SK-N-SH (cell line): ENCODE measurements at regions not wholly inside any gene's neighbourhood (a gene's known extent, or its start where the extent isn't known, plus 50 kb on each side); places are given as distances from the start of the nearest gene placed in this dataset.

Experiments
- CTCF ChIA-PET: fragments of 300-600, 350-600 bp; formaldehyde crosslinking; extraction: SDS; loops from one replicate; lab custom pipeline; 2021; lab: Yijun Ruan, JAX
- POLR2A ChIA-PET: fragments of 350-600 bp; sonication (Branson Sonifier 250); formaldehyde crosslinking; extraction: SDS; loops from one replicate; lab custom pipeline; 2020; ENCODE audit warnings: antibody characterized with exemption, inconsistent platforms; lab: Yijun Ruan, JAX
- DNase-seq: peaks from one replicate; pipeline ENCODE4 v3.0.0; 2012
- H2AFZ ChIP-seq: fragments of 200-600 bp; sonication (generic); 2 replicates; pipeline ENCODE4 v1.8.1; 2016; ENCODE audit warnings: antibody characterized with exemption, mild to moderate bottlenecking, low read depth
- H3F3A ChIP-seq: fragments of 200-600 bp; sonication (generic); replicated peaks from 2 replicates; pipeline ENCODE3; 2016; ENCODE audit warnings: antibody characterized with exemption, mild to moderate bottlenecking; ENCODE audit not compliant: insufficient read depth
- H3K27ac ChIP-seq, 2 experiments: fragments of 200-500 bp in 1 of 2; fragments of 200-600 bp in 1 of 2; sonication (Bioruptor generic) in 1 of 2; sonication (generic), shearing (Covaris generic) in 1 of 2; 2 replicates each; pipeline versions ENCODE4 v1.5.1 to v1.6.1; 2014 to 2016; ENCODE audit warnings: low read depth in 2 of 2, inconsistent platforms in 1 of 2, low read length in 1 of 2, mild to moderate bottlenecking in 1 of 2, mixed read lengths in 1 of 2
- H3K27me3 ChIP-seq: fragments of 200-600 bp; sonication (generic), shearing (Covaris generic); 2 replicates; pipeline ENCODE4 v1.6.1; 2016; ENCODE audit warnings: mixed run types; ENCODE audit not compliant: insufficient read depth
- H3K36me3 ChIP-seq, 2 experiments: fragments of 200-500 bp in 1 of 2; fragments of 200-600 bp in 1 of 2; sonication (Bioruptor generic) in 1 of 2; sonication (generic) in 1 of 2; replicated peaks in 1 of 2; 2 replicates each; pipeline versions ENCODE3 to v1.5.1; 2014 to 2016; ENCODE audit warnings: low read length in 1 of 2, mild to moderate bottlenecking in 1 of 2; ENCODE audit not compliant: insufficient read depth in 2 of 2, control insufficient read depth in 1 of 2
- H3K4me1 ChIP-seq, 2 experiments: fragments of 200-500 bp in 1 of 2; fragments of 200-600 bp in 1 of 2; sonication (Bioruptor generic) in 1 of 2; sonication (generic), shearing (Covaris generic) in 1 of 2; 2 replicates each; pipeline versions ENCODE4 v1.5.1 to v1.6.1; 2014 to 2016; ENCODE audit warnings: low read depth in 1 of 2, low read length in 1 of 2, mixed run types in 1 of 2; ENCODE audit not compliant: insufficient read depth in 2 of 2, control insufficient read depth in 1 of 2
- H3K4me2 ChIP-seq: fragments of 200-600 bp; sonication (generic), shearing (Covaris generic); 2 replicates; pipeline ENCODE4 v1.6.1; 2017; ENCODE audit warnings: mixed run types
- H3K4me3 ChIP-seq, 2 experiments: fragments of 200-500 bp in 1 of 2; fragments of 200-600 bp in 1 of 2; sonication (Bioruptor generic) in 1 of 2; sonication (generic), shearing (Covaris generic) in 1 of 2; 2 replicates each; pipeline versions ENCODE4 v1.5.1 to v1.8.1; 2014 to 2016; ENCODE audit warnings: low read depth in 2 of 2, inconsistent platforms in 1 of 2, low read length in 1 of 2, mild to moderate bottlenecking in 1 of 2, mixed read lengths in 1 of 2, moderate library complexity in 1 of 2
- H3K79me2 ChIP-seq: fragments of 200-600 bp; sonication (generic); 2 replicates; pipeline ENCODE4 v1.8.1; 2017; ENCODE audit warnings: mild to moderate bottlenecking; ENCODE audit not compliant: insufficient read depth
- H3K9ac ChIP-seq: fragments of 200-600 bp; sonication (generic); 2 replicates; pipeline ENCODE4 v1.6.1; 2017; ENCODE audit warnings: mixed run types
- H3K9me2 ChIP-seq: fragments of 200-600 bp; sonication (generic); 2 replicates; pipeline ENCODE4 v1.6.1; 2017; ENCODE audit warnings: mixed run types
- H3K9me3 ChIP-seq: fragments of 200-600 bp; sonication (generic); 2 replicates; pipeline ENCODE4 v1.6.1; 2017; ENCODE audit warnings: mixed run types, mild to moderate bottlenecking, moderate library complexity
- H4K20me1 ChIP-seq: fragments of 200-600 bp; sonication (generic); 2 replicates; pipeline ENCODE4 v1.6.1; 2017; ENCODE audit warnings: mild to moderate bottlenecking, mixed run types; ENCODE audit not compliant: insufficient read depth
- CHD2 ChIP-seq: fragments of 150-350 bp; IDR thresholded peaks from 2 replicates; pipeline ENCODE4 v1.6.1; 2018; ENCODE audit warnings: low read length; ENCODE audit not compliant: partially characterized antibody
- CTCF ChIP-seq: fragments of 200-600 bp; sonication (generic); IDR thresholded peaks from 2 replicates; pipeline ENCODE4 v1.6.1; 2017; ENCODE audit warnings: antibody characterized with exemption, mild to moderate bottlenecking, moderate library complexity
- EP300 ChIP-seq, 2 experiments: IDR thresholded peaks; 2 replicates each; pipeline versions ENCODE4 v1.4.0 to v1.6.1; 2012; ENCODE audit warnings: borderline replicate concordance in 1 of 2, low read depth in 1 of 2, low read length in 1 of 2
- EZH2phosphoT487 ChIP-seq: fragments of 200-600 bp; sonication (generic); IDR thresholded peaks from 2 replicates; pipeline ENCODE4 v1.6.1; 2017; ENCODE audit warnings: low read depth, mixed run types, mild to moderate bottlenecking, antibody characterized with exemption, moderate library complexity, borderline replicate concordance
- FOSL2 ChIP-seq: IDR thresholded peaks from 2 replicates; pipeline ENCODE4 v1.4.0; 2012; ENCODE audit warnings: low read depth, mild to moderate bottlenecking, moderate library complexity, borderline replicate concordance
- FOXM1 ChIP-seq: IDR thresholded peaks from 2 replicates; pipeline ENCODE4 v1.4.0; 2012; ENCODE audit warnings: low read depth, mild to moderate bottlenecking
- GATA2 ChIP-seq: sonication (generic); formaldehyde crosslinking; IDR thresholded peaks from 2 replicates; pipeline ENCODE4 v1.5.0; 2020; ENCODE audit warnings: mild to moderate bottlenecking, missing genetic modification reagents
- IRF3 ChIP-seq: fragments of 150-350 bp; IDR thresholded peaks from 2 replicates; pipeline ENCODE4 v1.6.1; 2016; ENCODE audit warnings: mild to moderate bottlenecking, low read depth, low read length
- JUND ChIP-seq: IDR thresholded peaks from 2 replicates; pipeline ENCODE4 v1.4.0; 2012
- NFIC ChIP-seq: IDR thresholded peaks from 2 replicates; pipeline ENCODE4 v1.4.0; 2012; ENCODE audit warnings: borderline replicate concordance
- NRF1 ChIP-seq: IDR thresholded peaks from 2 replicates; pipeline ENCODE4 v1.6.1; 2012; ENCODE audit warnings: low read depth, mild to moderate bottlenecking, low read length
- POLR2AphosphoS5 ChIP-seq: IDR thresholded peaks from 2 replicates; pipeline ENCODE4 v1.6.1; 2012; ENCODE audit warnings: low read depth, low read length
- RAD21 ChIP-seq: IDR thresholded peaks from 2 replicates; pipeline ENCODE4 v1.6.1; 2012; ENCODE audit warnings: mild to moderate bottlenecking, low read length
- SIN3A ChIP-seq: IDR thresholded peaks from 2 replicates; pipeline ENCODE4 v1.6.1; 2012; ENCODE audit warnings: low read depth, mild to moderate bottlenecking, low read length, moderate library complexity, borderline replicate concordance
- TAF1 ChIP-seq: IDR thresholded peaks from 2 replicates; pipeline ENCODE4 v1.6.1; 2012; ENCODE audit warnings: low read depth, mild to moderate bottlenecking, low read length, moderate library complexity, borderline replicate concordance
- TCF12 ChIP-seq: IDR thresholded peaks from 2 replicates; pipeline ENCODE4 v1.4.0; 2012
- TEAD4 ChIP-seq: IDR thresholded peaks from 2 replicates; pipeline ENCODE4 v1.4.0; 2012; ENCODE audit warnings: mild to moderate bottlenecking, borderline replicate concordance; ENCODE audit not compliant: insufficient read depth
- YY1 ChIP-seq: IDR thresholded peaks from 2 replicates; pipeline ENCODE4 v1.4.0; 2012; ENCODE audit warnings: low read depth, mild to moderate bottlenecking
- ZBTB33 ChIP-seq: IDR thresholded peaks from 2 replicates; pipeline ENCODE4 v1.4.0; 2012; ENCODE audit warnings: low read depth, borderline replicate concordance
- WGBS: methylation state at CpG from one replicate; pipeline ENCODE4 v1.1.6; 2017; ENCODE audit warnings: low lambda C conversion rate; 5-methylcytosine and 5-hydroxymethylcytosine counted together

GRCh38 chr9:85484235-85484634 is 257.5 kb downstream of the AGTPBP1 start:
- Histone ChIP-seq H3K27me3 (no peaks in the 10 kb centered on the region), H3K9ac (no peak overlapping the region), H3K4me3 (no peak overlapping the region), H3K36me3 (no peaks in the 10 kb centered on the region), H2AFZ (no peak overlapping the region), H4K20me1 (no peaks in the 10 kb centered on the region), H3K27ac (no peak overlapping the region), H3K9me2 (no peaks in the 10 kb centered on the region), H3K4me1 (no peaks in the 10 kb centered on the region), H3F3A (no peaks in the 10 kb centered on the region), H3K4me2 (no peak overlapping the region), H3K9me3 (no peaks in the 10 kb centered on the region)
- no peak for DNase-seq
- WGBS, result 30% methylated on average over 2 of the region's 2 CpGs
- TF ChIP-seq IRF3 (no peak), TCF12 (no peak), FOSL2 (no peak), NRF1 (no peak), EZH2phosphoT487 (no peak), GATA2 (no peak), CTCF (no peak), POLR2AphosphoS5 (no peak), ZBTB33 (no peak), YY1 (no peak), NFIC (no peak), JUND (no peak), EP300 (IDR thresholded peaks at IDR 0.05; ENCODE audit: borderline replicate concordance in 1 of 2, low read depth in 1 of 2, low read length in 1 of 2) (no peak), SIN3A (no peak)
- TF ChIP-seq, all 33 proteins: peak for 0
- ChIA-PET POLR2A (no interaction called here), CTCF (interaction anchor here (0.6 to 1.3 kb wide), 2 partner anchors 59 to 767 kb away, joined by 3 to 4 read pairs; no protein-coding TSS in a partner anchor)
- no peaks in the 10 kb centered on the region for H3K79me2 ChIP-seq

GRCh38 chr9:85483208-85483607 is 258.5 kb downstream of the AGTPBP1 start:
- H3K36me3 ChIP-seq, result no peaks in the 10 kb centered on the region
- POLR2A ChIA-PET, result no interaction called here
- no peak overlapping the region for H2AFZ ChIP-seq
- WGBS, result 59% methylated on average over 4 of the region's 4 CpGs
- H3K9me2 ChIP-seq, result no peaks in the 10 kb centered on the region
- no peaks in the 10 kb centered on the region for H3K4me1 ChIP-seq
- TF ChIP-seq CTCF, result peak; percentile 18; the same call in 1 of the 2 replicates
- no peak for TF ChIP-seq TAF1
- no peak for TF ChIP-seq SIN3A
- no peak for TF ChIP-seq TEAD4
- 0 out of 2 replicates have a peak, but pooled peaks have one; percentile 26 for TF ChIP-seq RAD21
- no peak for TF ChIP-seq FOXM1
- TF ChIP-seq TCF12, result no peak
- TF ChIP-seq CHD2, result no peak
- no peak overlapping the region for H3K27ac ChIP-seq
- H3K27me3 ChIP-seq, result no peaks in the 10 kb centered on the region
- no peaks in the 10 kb centered on the region for H4K20me1 ChIP-seq
- H3K9me3 ChIP-seq, result no peaks in the 10 kb centered on the region
- H3K79me2 ChIP-seq, result no peaks in the 10 kb centered on the region
- CTCF ChIA-PET, result no interaction called here
- no peak for DNase-seq
- H3F3A ChIP-seq, result no peaks in the 10 kb centered on the region
- H3K9ac ChIP-seq, result no peak overlapping the region
- no peak overlapping the region for H3K4me3 ChIP-seq
- no peak overlapping the region for H3K4me2 ChIP-seq
